Activated CD4-positive, alpha-beta memory T cell treated with anti-CD3 and anti-CD28 coated beads, Interleukin-2, amount 10 ng/mL, durations not matched to agents 7 days and 5 days (primary cell): ENCODE measurements at regions not wholly inside any gene's neighbourhood (a gene's known extent, or its start where the extent isn't known, plus 50 kb on each side); places are given as distances from the start of the nearest gene placed in this dataset.

Source experiments
- CTCF ChIA-PET: fragments of 350-600 bp; sonication (Branson Sonifier 250); formaldehyde crosslinking; loops from one replicate; lab custom pipeline; 2021; ENCODE audit warnings: antibody characterized with exemption, inconsistent platforms; lab: Charles Lee
- POLR2A ChIA-PET: fragments of 350-600 bp; sonication (Branson Sonifier 250); formaldehyde crosslinking; loops from one replicate; lab custom pipeline; 2021; ENCODE audit warnings: antibody characterized with exemption; lab: Charles Lee
- DNase-seq: peaks from one replicate; pipeline ENCODE4 v3.0.0-alpha.2; 2020
- H3K27ac Mint-ChIP-seq: one replicate; pipeline ENCODE4 v1.8.0; 2021; ENCODE audit warnings: mild to moderate bottlenecking, mixed read lengths
- H3K27me3 Mint-ChIP-seq: one replicate; pipeline ENCODE4 v1.8.0; 2021; ENCODE audit warnings: mixed read lengths
- H3K36me3 Mint-ChIP-seq: one replicate; pipeline ENCODE4 v1.8.0; 2021; ENCODE audit warnings: low read depth, mixed read lengths
- H3K4me1 Mint-ChIP-seq: one replicate; pipeline ENCODE4 v1.8.0; 2021; ENCODE audit warnings: mixed read lengths
- H3K4me3 Mint-ChIP-seq: one replicate; pipeline ENCODE4 v1.8.0; 2021; ENCODE audit warnings: mild to moderate bottlenecking, mixed read lengths
- H3K9me3 Mint-ChIP-seq: one replicate; pipeline ENCODE4 v1.8.0; 2021; ENCODE audit warnings: mixed read lengths

- H3K27me3 Mint-ChIP-seq, result peaks cover 6% of the 10 kb centered on the region
- H3K9me3 Mint-ChIP-seq, result no peaks in the 10 kb centered on the region
- POLR2A ChIA-PET, result no interaction called here
- CTCF ChIA-PET, result interaction anchor here (1.0 to 1.2 kb wide), 2 partner anchors 9 to 33 kb away, joined by 3 read pairs; no protein-coding TSS in a partner anchor
- H3K36me3 Mint-ChIP-seq, result no peaks in the 10 kb centered on the region
- no peak overlapping the region for H3K4me3 Mint-ChIP-seq
- no peak for DNase-seq
- H3K4me1 Mint-ChIP-seq, result no peaks in the 10 kb centered on the region
- no peak overlapping the region for H3K27ac Mint-ChIP-seq
Measured at GRCh38 chr1:221468546-221468945, 273.3 kb downstream of the DUSP10 start.

- no peak overlapping the region for H3K27ac Mint-ChIP-seq
- peaks cover 10% of the 10 kb centered on the region for H3K27me3 Mint-ChIP-seq
- ChIA-PET CTCF (no interaction called here), POLR2A (no interaction called here)
- H3K4me3 Mint-ChIP-seq, result no peak overlapping the region
- no peak for DNase-seq
- no peaks in the 10 kb centered on the region for H3K9me3 Mint-ChIP-seq
- H3K36me3 Mint-ChIP-seq, result no peaks in the 10 kb centered on the region
- no peaks in the 10 kb centered on the region for H3K4me1 Mint-ChIP-seq
Measured at GRCh38 chr1:221469476-221469875, 272.4 kb downstream of the DUSP10 start.

- no peaks in the 10 kb centered on the region for H3K9me3 Mint-ChIP-seq
- no peak overlapping the region for H3K4me3 Mint-ChIP-seq
- peaks cover 10% of the 10 kb centered on the region for H3K27me3 Mint-ChIP-seq
- no peaks in the 10 kb centered on the region for H3K36me3 Mint-ChIP-seq
- no peaks in the 10 kb centered on the region for H3K4me1 Mint-ChIP-seq
- ChIA-PET POLR2A (no interaction called here), CTCF (interaction anchor here (1.0 kb wide), 1 partner anchor 34 kb away, joined by 3 read pairs; no protein-coding TSS in a partner anchor)
- H3K27ac Mint-ChIP-seq, result no peak overlapping the region
- DNase-seq, result no peak
Measured at GRCh38 chr1:221470000-221470698, 271.7 kb downstream of the DUSP10 start.

GRCh38 chr1:221473411-221473810 lies 268.5 kb downstream of the DUSP10 start:
- Mint-ChIP-seq H3K36me3 (no peaks in the 10 kb centered on the region), H3K27me3 (peaks cover 11% of the 10 kb centered on the region), H3K27ac (no peak overlapping the region), H3K9me3 (no peaks in the 10 kb centered on the region), H3K4me1 (peaks cover 2% of the 10 kb centered on the region), H3K4me3 (no peak overlapping the region)
- DNase-seq, result no peak
- POLR2A ChIA-PET, result no interaction called here
- CTCF ChIA-PET, result no interaction called here

DNA sequence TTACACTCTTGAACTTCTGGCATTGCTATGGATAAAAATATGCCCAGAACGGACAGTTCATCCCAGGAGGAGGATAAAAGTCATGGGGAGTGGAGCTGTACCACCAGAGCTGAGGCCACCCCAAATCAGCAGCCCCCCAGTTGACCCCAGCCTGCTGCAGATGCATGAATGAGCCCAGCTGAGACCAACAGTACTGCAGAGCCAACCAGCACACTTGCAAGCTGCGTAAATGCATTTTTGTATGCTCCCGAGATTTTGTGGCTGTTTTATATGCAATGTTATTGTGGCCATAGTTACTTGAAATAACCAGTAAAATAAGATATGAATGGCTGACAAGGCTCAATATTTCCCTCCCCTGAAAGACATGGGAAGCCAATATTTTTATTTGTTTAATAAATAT lies 264.6 kb downstream of the DUSP10 start:
- Mint-ChIP-seq H3K27ac (no peak overlapping the region), H3K27me3 (peaks cover 7% of the 10 kb centered on the region), H3K36me3 (no peaks in the 10 kb centered on the region), H3K4me3 (no peak overlapping the region), H3K9me3 (no peaks in the 10 kb centered on the region), H3K4me1 (peaks cover 2% of the 10 kb centered on the region)
- ChIA-PET CTCF (interaction anchor here (0.7 to 2.7 kb wide), 8 partner anchors 9 to 988 kb away, joined by 3 to 15 read pairs (median 4); partner anchors contain the start of gene DUSP10), POLR2A (interaction anchor here (0.5 to 1.9 kb wide), 3 partner anchors 265 to 350 kb away, joined by 3 to 8 read pairs (median 3); partner anchors contain the start of gene DUSP10)
- DNase-seq, result no peak

DNA sequence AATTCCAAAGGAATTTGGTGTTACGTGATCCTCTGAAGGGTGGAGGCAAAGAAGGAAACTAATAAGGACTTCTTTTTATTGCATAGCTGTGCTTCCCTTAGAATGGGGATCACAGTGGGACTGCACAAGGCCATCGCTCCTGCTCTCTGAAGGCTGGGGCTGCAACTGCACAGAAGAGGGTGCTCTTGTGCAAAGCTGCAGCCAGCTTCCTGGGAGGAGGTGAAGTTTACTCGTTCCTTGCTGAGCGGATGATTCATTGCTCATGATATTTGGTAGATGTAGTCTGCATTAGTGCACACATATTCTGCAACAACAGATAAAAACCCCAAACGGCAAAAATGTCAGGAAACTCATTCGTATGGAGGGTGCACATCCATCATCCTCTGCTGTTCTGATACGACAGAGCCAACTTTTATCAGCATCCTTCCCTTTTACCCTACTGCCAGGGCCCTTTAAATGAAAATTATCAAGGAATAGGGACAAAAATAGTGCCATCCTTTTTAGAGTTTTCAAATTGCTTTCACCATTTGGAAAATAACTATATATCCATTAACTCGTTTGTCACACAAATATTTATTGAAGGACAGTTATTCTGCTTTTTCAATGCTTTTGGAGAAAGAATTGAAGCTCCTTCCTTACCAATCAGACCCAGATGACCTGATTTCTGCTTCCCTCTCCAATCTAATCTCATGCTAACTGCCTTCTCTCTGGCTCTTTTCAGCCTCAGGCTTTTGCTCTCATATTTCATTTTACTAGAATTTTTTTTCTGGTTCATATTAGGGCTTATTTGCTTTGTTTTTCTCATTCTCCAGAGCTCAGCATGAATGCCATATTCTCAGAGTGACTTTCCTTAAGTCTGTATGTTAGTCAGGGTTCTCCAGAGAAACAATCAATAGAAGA lies 263.6 kb downstream of the DUSP10 start:
- POLR2A ChIA-PET, result interaction anchor here (1.1 to 1.9 kb wide), 2 partner anchors 264 to 306 kb away, joined by 3 to 8 read pairs; partner anchors contain the start of gene DUSP10
- Mint-ChIP-seq H3K4me1 (peaks cover 2% of the 10 kb centered on the region), H3K4me3 (no peak overlapping the region), H3K9me3 (no peaks in the 10 kb centered on the region), H3K27ac (no peak overlapping the region), H3K27me3 (peaks cover 7% of the 10 kb centered on the region), H3K36me3 (no peaks in the 10 kb centered on the region)
- CTCF ChIA-PET, result interaction anchor here (0.7 to 2.7 kb wide), 8 partner anchors 10 to 987 kb away, joined by 3 to 15 read pairs (median 5); partner anchors contain the start of gene DUSP10
- peak; percentile 58 for DNase-seq

DNA sequence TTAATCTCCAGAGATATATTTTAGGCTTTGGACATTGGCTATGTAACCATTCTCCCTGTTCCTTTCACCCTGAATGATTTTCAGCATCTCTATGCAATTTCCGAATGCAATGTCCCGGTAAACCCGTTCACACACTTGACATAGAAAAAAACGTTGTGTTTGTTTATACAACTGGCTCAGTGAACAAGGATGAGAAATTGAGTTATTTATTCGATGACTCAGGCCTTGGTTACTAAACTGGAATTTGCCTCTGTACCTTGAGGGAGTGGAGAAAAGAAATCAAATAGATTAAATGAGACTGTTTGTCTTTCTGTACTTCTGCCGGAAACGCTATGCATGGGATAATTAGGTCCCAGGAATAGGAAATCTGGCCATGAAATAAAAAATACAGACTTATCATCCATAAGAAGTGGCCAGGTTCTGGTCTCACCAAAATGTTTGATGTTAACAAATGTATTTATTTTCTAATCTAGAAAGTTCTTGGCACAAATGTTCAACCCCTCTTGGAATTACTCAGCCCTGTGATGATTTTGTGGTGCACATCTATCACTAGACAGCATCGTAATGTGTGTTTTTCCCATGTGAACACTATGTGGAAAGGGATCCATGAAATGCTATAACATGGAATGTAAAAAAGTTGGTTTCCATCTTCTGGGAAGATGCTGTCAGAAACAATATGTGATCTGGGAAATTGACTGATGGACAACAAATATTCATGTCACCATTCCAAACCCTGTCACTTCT lies 253.9 kb downstream of the DUSP10 start:
- H3K9me3 Mint-ChIP-seq, result no peaks in the 10 kb centered on the region
- no peaks in the 10 kb centered on the region for H3K36me3 Mint-ChIP-seq
- POLR2A ChIA-PET, result no interaction called here
- H3K4me1 Mint-ChIP-seq, result no peaks in the 10 kb centered on the region
- no peak overlapping the region for H3K4me3 Mint-ChIP-seq
- DNase-seq, result no peak
- H3K27ac Mint-ChIP-seq, result no peak overlapping the region
- H3K27me3 Mint-ChIP-seq, result no peaks in the 10 kb centered on the region
- CTCF ChIA-PET, result no interaction called here

DNA sequence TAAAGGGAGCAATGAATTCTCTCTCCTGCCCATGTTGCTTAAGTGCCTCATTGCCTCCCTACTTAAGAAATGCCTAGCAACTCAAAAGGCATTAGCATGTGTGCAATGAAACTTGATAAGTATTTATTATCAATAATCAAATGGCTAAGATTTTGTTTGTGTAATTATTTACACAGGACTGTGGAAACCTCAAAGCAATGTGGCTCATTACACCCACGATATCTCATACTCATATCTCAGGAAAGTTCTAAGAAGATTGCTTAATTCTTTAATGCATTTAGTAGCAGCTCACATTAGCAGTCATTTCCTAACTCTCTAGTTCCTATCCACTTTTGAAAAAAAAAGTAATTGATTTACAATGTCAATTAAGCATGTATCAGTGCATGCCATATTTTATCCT lies 253.3 kb downstream of the DUSP10 start:
- Mint-ChIP-seq H3K4me1 (no peaks in the 10 kb centered on the region), H3K36me3 (no peaks in the 10 kb centered on the region), H3K27ac (no peak overlapping the region), H3K9me3 (no peaks in the 10 kb centered on the region), H3K27me3 (no peaks in the 10 kb centered on the region), H3K4me3 (no peak overlapping the region)
- no peak for DNase-seq
- ChIA-PET CTCF (no interaction called here), POLR2A (no interaction called here)

GRCh38 chr1:221494670-221495069 lies 247.2 kb downstream of the DUSP10 start:
- H3K4me1 Mint-ChIP-seq, result no peaks in the 10 kb centered on the region
- H3K27me3 Mint-ChIP-seq, result no peaks in the 10 kb centered on the region
- ChIA-PET POLR2A (no interaction called here), CTCF (interaction anchor here (1.2 kb wide), 1 partner anchor 466 kb away, joined by 3 read pairs; no protein-coding TSS in a partner anchor)
- DNase-seq, result no peak
- H3K9me3 Mint-ChIP-seq, result no peaks in the 10 kb centered on the region
- H3K36me3 Mint-ChIP-seq, result no peaks in the 10 kb centered on the region
- no peak overlapping the region for H3K27ac Mint-ChIP-seq
- H3K4me3 Mint-ChIP-seq, result no peak overlapping the region

GRCh38 chr1:221497046-221497445 lies 244.8 kb downstream of the DUSP10 start:
- CTCF ChIA-PET, result no interaction called here
- no peak overlapping the region for H3K4me3 Mint-ChIP-seq
- H3K9me3 Mint-ChIP-seq, result no peaks in the 10 kb centered on the region
- H3K36me3 Mint-ChIP-seq, result no peaks in the 10 kb centered on the region
- no peaks in the 10 kb centered on the region for H3K27me3 Mint-ChIP-seq
- no peak for DNase-seq
- POLR2A ChIA-PET, result no interaction called here
- no peak overlapping the region for H3K27ac Mint-ChIP-seq
- no peaks in the 10 kb centered on the region for H3K4me1 Mint-ChIP-seq

GRCh38 chr1:221503268-221503667 lies 238.6 kb downstream of the DUSP10 start:
- peaks cover 3% of the 10 kb centered on the region for H3K27me3 Mint-ChIP-seq
- no peak overlapping the region for H3K27ac Mint-ChIP-seq
- H3K36me3 Mint-ChIP-seq, result no peaks in the 10 kb centered on the region
- no peak overlapping the region for H3K4me3 Mint-ChIP-seq
- H3K4me1 Mint-ChIP-seq, result no peaks in the 10 kb centered on the region
- ChIA-PET CTCF (no interaction called here), POLR2A (no interaction called here)
- peaks cover 11% of the 10 kb centered on the region for H3K9me3 Mint-ChIP-seq
- DNase-seq, result no peak

- POLR2A ChIA-PET, result interaction anchor here (0.9 kb wide), 1 partner anchor 10 kb away, joined by 5 read pairs; no protein-coding TSS in a partner anchor
- Mint-ChIP-seq H3K4me1 (no peaks in the 10 kb centered on the region), H3K27me3 (peaks cover 3% of the 10 kb centered on the region), H3K36me3 (no peaks in the 10 kb centered on the region), H3K4me3 (no peak overlapping the region), H3K9me3 (peaks cover 8% of the 10 kb centered on the region), H3K27ac (no peak overlapping the region)
- CTCF ChIA-PET, result no interaction called here
- no peak for DNase-seq
Measured at GRCh38 chr1:221509575-221510355, 232.1 kb downstream of the DUSP10 start.
